PC-3 (cell line): ENCODE measurements at regions not wholly inside any gene's neighbourhood (a gene's known extent, or its start where the extent isn't known, plus 50 kb on each side); places are given as distances from the start of the nearest gene placed in this dataset.
"Not testable (repeated sequence)": the region's sequence is repeated elsewhere in the genome, so short reads cannot be mapped to it uniquely, and the experiment has no call there.

ENCODE experiments used
- ATAC-seq: fragments of 200-7000 bp; cut with Tn5 transposase; 2 replicates; pipeline ENCODE4 v1.9.1; 2020; ENCODE audit warnings: mild to moderate bottlenecking, moderate library complexity
- BruUV-seq: library from RNA; stranded (reverse); fragments of 400-500 nt; replicated peaks from 2 replicates; lab custom pipeline; 2021; lab: Mats Ljungman, UMichigan
- CTCF ChIA-PET: fragments of 300-600 bp; sonication (Branson Sonifier 250); formaldehyde crosslinking; loops from one replicate; lab custom pipeline; 2022; ENCODE audit warnings: antibody characterized with exemption; lab: Charles Lee
- POLR2A ChIA-PET: fragments of 300-600 bp; sonication (Branson Sonifier 250); formaldehyde crosslinking; loops from one replicate; lab custom pipeline; 2022; ENCODE audit warnings: antibody characterized with exemption; ENCODE audit not compliant: unreplicated experiment; lab: Charles Lee
- DNase-seq: peaks from one replicate; pipeline ENCODE4 v3.0.0-alpha.2; 2015
- H2AFZ ChIP-seq: fragments of 300-600 bp; sonication (generic); 2 replicates; pipeline ENCODE4 v1.6.0; 2016; ENCODE audit warnings: antibody characterized with exemption, low read length
- H3F3A ChIP-seq: fragments of 300-600 bp; sonication (generic); one replicate; pipeline ENCODE4 v1.6.0; 2017; ENCODE audit warnings: antibody characterized with exemption, low read length, control low read depth, mild to moderate bottlenecking; ENCODE audit not compliant: unreplicated experiment
- H3K27ac ChIP-seq: fragments of 300-600 bp; sonication (generic); 2 replicates; pipeline ENCODE4 v1.5.1; 2016; ENCODE audit warnings: mild to moderate bottlenecking, low read length
- H3K27me3 ChIP-seq: fragments of 300-600 bp; sonication (generic); 2 replicates; pipeline ENCODE4 v1.6.1; 2016; ENCODE audit warnings: low read length, mixed read lengths
- H3K36me3 ChIP-seq: fragments of 300-600 bp; sonication (generic); 2 replicates; pipeline ENCODE4 v1.6.1; 2016; ENCODE audit warnings: low read depth, mixed run types, low read length, mixed read lengths
- H3K4me1 ChIP-seq: fragments of 300-600 bp; sonication (generic); 2 replicates; pipeline ENCODE4 v1.5.1; 2016; ENCODE audit warnings: low read length; ENCODE audit not compliant: insufficient read depth
- H3K4me2 ChIP-seq: fragments of 300-600 bp; sonication (generic); 2 replicates; pipeline ENCODE4 v1.6.0; 2016; ENCODE audit warnings: low read length
- H3K4me3 ChIP-seq: fragments of 300-600 bp; sonication (generic); 2 replicates; pipeline ENCODE4 v1.5.1; 2016; ENCODE audit warnings: mild to moderate bottlenecking, low read length, mixed read lengths
- H3K79me2 ChIP-seq: fragments of 300-600 bp; sonication (generic); 2 replicates; pipeline ENCODE4 v1.6.1; 2017; ENCODE audit warnings: low read length, mixed read lengths
- H3K9ac ChIP-seq: fragments of 300-600 bp; sonication (generic); 2 replicates; pipeline ENCODE4 v1.6.0; 2016; ENCODE audit warnings: mild to moderate bottlenecking, low read length
- H3K9me2 ChIP-seq: fragments of 300-600 bp; sonication (generic); replicated peaks from 2 replicates; pipeline ENCODE4 v1.6.1; 2016; ENCODE audit warnings: mixed run types, low read length, mixed read lengths
- H3K9me3 ChIP-seq: fragments of 300-600 bp; sonication (generic); 2 replicates; pipeline ENCODE4 v1.6.1; 2016; ENCODE audit warnings: low read length, mixed read lengths
- H4K20me1 ChIP-seq: fragments of 300-600 bp; sonication (generic); 2 replicates; pipeline ENCODE4 v1.6.1; 2016; ENCODE audit warnings: low read length, mixed read lengths
- CTCF ChIP-seq: fragments of 300-600 bp; sonication (generic); conservative IDR thresholded peaks from 2 replicates; pipeline ENCODE4 v1.5.1; 2017; ENCODE audit warnings: antibody characterized with exemption, low read depth, mild to moderate bottlenecking, low read length
- EZH2 ChIP-seq: fragments of 300-600 bp; sonication (generic); IDR thresholded peaks from one replicate; pipeline ENCODE4 v1.6.1; 2017; ENCODE audit warnings: antibody characterized with exemption, mild to moderate bottlenecking, low read length; ENCODE audit not compliant: unreplicated experiment
- EZH2phosphoT487 ChIP-seq: fragments of 300-600 bp; sonication (generic); IDR thresholded peaks from 2 replicates; pipeline ENCODE4 v1.6.1; 2018; ENCODE audit warnings: mild to moderate bottlenecking, antibody characterized with exemption, low read length, borderline replicate concordance
- intact Hi-C: fragments of 100-400 bp; cut with micrococcal nuclease; formaldehyde crosslinking; loops from 2 replicates; pipeline ENCODE4 v1.9.0; 2023

GRCh38 chr5:10891193-10891592 lies 130.2 kb upstream of the DAP start:
- ChIA-PET POLR2A (no interaction called here), CTCF (no interaction called here)
- DNase-seq (peak; percentile 61), ATAC-seq (no peak; the same call in 1 of the 2 replicates)
- no peaks in the 10 kb centered on the region for H3K27me3 ChIP-seq
- H3F3A ChIP-seq, result no peaks in the 10 kb centered on the region
- H3K9me2 ChIP-seq, result no peaks in the 10 kb centered on the region
- TF ChIP-seq CTCF (no peak), EZH2phosphoT487 (no peak), EZH2 (no peak)
- no peaks in the 10 kb centered on the region; the same call in 1 of the 2 replicates for H3K9me3 ChIP-seq
- H3K9ac ChIP-seq, result no peak overlapping the region
- H3K4me2 ChIP-seq, result no peak overlapping the region
- H3K4me1 ChIP-seq, result peaks cover 17% of the 10 kb centered on the region
- H3K4me3 ChIP-seq, result no peak overlapping the region
- no peak overlapping the region for H3K27ac ChIP-seq
- no peaks in the 10 kb centered on the region for H4K20me1 ChIP-seq
- no peaks in the 10 kb centered on the region for H3K36me3 ChIP-seq
- no peaks in the 10 kb centered on the region for H3K79me2 ChIP-seq
- intact Hi-C loops, result no loop called here
- no peak overlapping the region for H2AFZ ChIP-seq
- no TSS peak for BruUV-seq

- Histone ChIP-seq H3K79me2 (no peaks in the 10 kb centered on the region), H3F3A (no peaks in the 10 kb centered on the region), H3K4me3 (no peak overlapping the region), H3K4me1 (peaks cover 5% of the 10 kb centered on the region; the same call in 1 of the 2 replicates), H3K27me3 (no peaks in the 10 kb centered on the region), H3K36me3 (no peaks in the 10 kb centered on the region), H4K20me1 (no peaks in the 10 kb centered on the region), H3K9me3 (no peaks in the 10 kb centered on the region; the same call in 1 of the 2 replicates), H3K4me2 (no peak overlapping the region), H3K9me2 (no peaks in the 10 kb centered on the region), H3K27ac (no peak overlapping the region), H2AFZ (no peak overlapping the region), H3K9ac (no peak overlapping the region)
- CTCF ChIA-PET, result no interaction called here
- BruUV-seq, result no TSS peak
- ATAC-seq (no peak), DNase-seq (no peak)
- TF ChIP-seq EZH2 (no peak), EZH2phosphoT487 (no peak), CTCF (no peak)
- POLR2A ChIA-PET, result no interaction called here
- intact Hi-C loops, result no loop called here
Observed at GRCh38 chr5:10886497-10886896, 125.5 kb upstream of the DAP start.

GRCh38 chr5:10885026-10885425 lies 124.0 kb upstream of the DAP start:
- TF ChIP-seq EZH2 (no peak), EZH2phosphoT487 (no peak), CTCF (no peak)
- 0 out of 2 replicates have a peak overlapping the region, but pooled peaks have one; percentile 31 for H2AFZ ChIP-seq
- intact Hi-C loops, result no loop called here
- DNase-seq (peak; percentile 93), ATAC-seq (peak; percentile 64)
- no peak overlapping the region for H3K27ac ChIP-seq
- H3F3A ChIP-seq, result no peaks in the 10 kb centered on the region
- no peaks in the 10 kb centered on the region for H3K9me2 ChIP-seq
- H3K4me1 ChIP-seq, result peaks cover 5% of the 10 kb centered on the region; the same call in 1 of the 2 replicates
- H3K9ac ChIP-seq, result no peak overlapping the region
- no peaks in the 10 kb centered on the region for H3K36me3 ChIP-seq
- H4K20me1 ChIP-seq, result no peaks in the 10 kb centered on the region
- H3K9me3 ChIP-seq, result no peaks in the 10 kb centered on the region; the same call in 1 of the 2 replicates
- H3K27me3 ChIP-seq, result no peaks in the 10 kb centered on the region
- no peak overlapping the region for H3K4me3 ChIP-seq
- no peak overlapping the region for H3K4me2 ChIP-seq
- CTCF ChIA-PET, result no interaction called here
- POLR2A ChIA-PET, result interaction anchor here (0.6 kb wide), 1 partner anchor 1828 kb away, joined by 3 read pairs; no protein-coding TSS in a partner anchor
- BruUV-seq, result no TSS peak
- no peaks in the 10 kb centered on the region for H3K79me2 ChIP-seq

- H3K4me2 ChIP-seq, H3F3A ChIP-seq, H3K9ac ChIP-seq, H3K9me2 ChIP-seq, H3K27ac ChIP-seq, H3K4me1 ChIP-seq, H3K9me3 ChIP-seq, H2AFZ ChIP-seq, H3K79me2 ChIP-seq, ATAC-seq, CTCF ChIA-PET, DNase-seq, H3K4me3 ChIP-seq, intact Hi-C loops, BruUV-seq, H4K20me1 ChIP-seq, H3K36me3 ChIP-seq, POLR2A ChIA-PET, H3K27me3 ChIP-seq: not testable (repeated sequence)
Observed at GRCh38 chr5:10883945-10884344, 122.9 kb upstream of the DAP start.
